DND-41 (cell line): ENCODE measurements at regions not wholly inside any gene's neighbourhood (a gene's known extent, or its start where the extent isn't known, plus 50 kb on each side); places are given as distances from the start of the nearest gene placed in this dataset.

Experiments used
- EZH2 ChIP-seq: IDR thresholded peaks from 3 replicates; pipeline ENCODE4 v1.6.1; 2012; ENCODE audit warnings: borderline replicate concordance, low read depth, mild to moderate bottlenecking, moderate library complexity, low read length, inconsistent platforms; ENCODE audit not compliant: severe bottlenecking
- TF ChIP-seq, protein P1 (sequence below): IDR thresholded peaks from 2 replicates; pipeline ENCODE4 v1.5.1; 2012; ENCODE audit warnings: borderline replicate concordance, low read length, moderate library complexity, mild to moderate bottlenecking; ENCODE audit not compliant: poor library complexity, severe bottlenecking; ENCODE audit errors: extremely low read depth

DNA sequence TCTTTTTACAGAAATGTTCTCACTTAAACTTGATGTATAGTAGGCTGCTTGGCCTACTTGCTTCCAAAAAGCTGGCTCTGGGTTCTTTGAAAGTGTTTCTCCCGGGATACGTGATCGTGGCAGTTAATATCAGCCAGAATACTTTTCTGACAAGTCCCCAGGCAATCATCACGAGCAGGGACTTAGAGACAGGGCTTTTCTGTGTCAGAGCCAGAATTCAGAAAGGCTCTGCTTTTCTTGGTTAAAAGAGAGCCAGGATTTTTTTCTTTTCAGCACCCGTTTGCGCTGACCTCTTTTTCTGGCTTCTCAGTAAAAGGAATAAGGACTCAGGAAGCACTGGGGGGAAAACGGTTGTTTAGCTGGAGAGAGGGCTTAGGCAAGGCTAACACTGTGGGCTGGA lies 57.8 kb upstream of the ARHGAP5 start:
- TF ChIP-seq, protein P1, sequence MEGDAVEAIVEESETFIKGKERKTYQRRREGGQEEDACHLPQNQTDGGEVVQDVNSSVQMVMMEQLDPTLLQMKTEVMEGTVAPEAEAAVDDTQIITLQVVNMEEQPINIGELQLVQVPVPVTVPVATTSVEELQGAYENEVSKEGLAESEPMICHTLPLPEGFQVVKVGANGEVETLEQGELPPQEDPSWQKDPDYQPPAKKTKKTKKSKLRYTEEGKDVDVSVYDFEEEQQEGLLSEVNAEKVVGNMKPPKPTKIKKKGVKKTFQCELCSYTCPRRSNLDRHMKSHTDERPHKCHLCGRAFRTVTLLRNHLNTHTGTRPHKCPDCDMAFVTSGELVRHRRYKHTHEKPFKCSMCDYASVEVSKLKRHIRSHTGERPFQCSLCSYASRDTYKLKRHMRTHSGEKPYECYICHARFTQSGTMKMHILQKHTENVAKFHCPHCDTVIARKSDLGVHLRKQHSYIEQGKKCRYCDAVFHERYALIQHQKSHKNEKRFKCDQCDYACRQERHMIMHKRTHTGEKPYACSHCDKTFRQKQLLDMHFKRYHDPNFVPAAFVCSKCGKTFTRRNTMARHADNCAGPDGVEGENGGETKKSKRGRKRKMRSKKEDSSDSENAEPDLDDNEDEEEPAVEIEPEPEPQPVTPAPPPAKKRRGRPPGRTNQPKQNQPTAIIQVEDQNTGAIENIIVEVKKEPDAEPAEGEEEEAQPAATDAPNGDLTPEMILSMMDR, result no peak
- no peak for TF ChIP-seq EZH2
